H1 (cell line): ENCODE measurements at regions not wholly inside any gene's neighbourhood (a gene's known extent, or its start where the extent isn't known, plus 50 kb on each side); places are given as distances from the start of the nearest gene placed in this dataset.

ENCODE experiments used
- CTCF ChIA-PET: fragments of 300-600 bp; sonication (Branson Sonifier 250); formaldehyde crosslinking; loops from one replicate; lab custom pipeline; 2021; ENCODE audit not compliant: partially characterized antibody; lab: Charles Lee
- POLR2A ChIA-PET: fragments of 300-600 bp; sonication (Branson Sonifier 250); formaldehyde crosslinking; loops from one replicate; lab custom pipeline; 2021; ENCODE audit warnings: inconsistent platforms; ENCODE audit not compliant: partially characterized antibody; lab: Charles Lee
- DNase-seq, 2 experiments: peaks; one replicate each; pipeline versions ENCODE4 v3.0.0 to v3.0.0-alpha.2; 2010 to 2022; ENCODE audit warnings: low spot score in 2 of 2, low read depth in 1 of 2, mixed read lengths in 1 of 2
- FAIRE-seq: peaks from 2 replicates; lab custom pipeline; 2011; peaks lifted over from hg19 to GRCh38; lab: Jason Lieb, UNC
- H2AFZ ChIP-seq: 2 replicates; pipeline ENCODE4 v1.8.1; 2012; ENCODE audit warnings: low read length, inconsistent platforms
- H2AK5ac ChIP-seq: 2 replicates; pipeline ENCODE4 v1.6.1; 2013; ENCODE audit warnings: low read depth, low read length
- H2BK120ac ChIP-seq: replicated peaks from 2 replicates; pipeline ENCODE3; 2013; ENCODE audit warnings: low read depth, low read length, inconsistent platforms
- H2BK12ac ChIP-seq: 2 replicates; pipeline ENCODE4 v1.6.1; 2013; ENCODE audit warnings: low read depth, low read length
- H2BK15ac ChIP-seq: 2 replicates; pipeline ENCODE4 v1.6.1; 2013; ENCODE audit warnings: low read length
- H2BK20ac ChIP-seq: 2 replicates; pipeline ENCODE4 v1.6.1; 2013; ENCODE audit warnings: low read length
- H2BK5ac ChIP-seq: 2 replicates; pipeline ENCODE4 v1.6.1; 2013; ENCODE audit warnings: low read depth, low read length
- H3K14ac ChIP-seq: 2 replicates; pipeline ENCODE4 v1.6.1; 2013; ENCODE audit warnings: inconsistent platforms; ENCODE audit not compliant: insufficient read length
- H3K18ac ChIP-seq: 2 replicates; pipeline ENCODE4 v1.6.1; 2013; ENCODE audit warnings: low read length; ENCODE audit errors: extremely low read depth
- H3K23ac ChIP-seq: 2 replicates; pipeline ENCODE4 v1.6.1; 2013; ENCODE audit warnings: inconsistent platforms; ENCODE audit not compliant: insufficient read length
- H3K23me2 ChIP-seq: 2 replicates; pipeline ENCODE4 v1.6.1; 2013; ENCODE audit warnings: low read depth, low read length
- H3K27ac ChIP-seq: 2 replicates; pipeline ENCODE4 v1.6.1; 2011; ENCODE audit warnings: low read depth, low read length, inconsistent platforms
- H3K27me3 ChIP-seq, 4 experiments: replicated peaks in 1 of 4; 1 replicate in 1 of 4; 2 replicates in 3 of 4; pipeline versions ENCODE4 v1.6.1 to v1.8.1; 2011 to 2013; ENCODE audit warnings: low read length in 3 of 4, mild to moderate bottlenecking in 3 of 4, inconsistent platforms in 2 of 4, mixed read lengths in 2 of 4, moderate library complexity in 1 of 4; ENCODE audit not compliant: control insufficient read depth in 3 of 4, insufficient read depth in 3 of 4; ENCODE audit errors: extremely low read depth in 1 of 4
- H3K36me3 ChIP-seq, 4 experiments: 2 replicates each; pipeline versions ENCODE4 v1.6.1 to v1.8.1; 2011 to 2013; ENCODE audit warnings: mild to moderate bottlenecking in 4 of 4, low read length in 3 of 4, moderate library complexity in 2 of 4, control low read depth in 1 of 4, inconsistent platforms in 1 of 4; ENCODE audit not compliant: insufficient read depth in 4 of 4, control insufficient read depth in 2 of 4
- H3K4ac ChIP-seq: replicated peaks from 2 replicates; pipeline ENCODE3; 2013; ENCODE audit warnings: low read length, low read depth, mixed read lengths, inconsistent platforms; ENCODE audit not compliant: insufficient read length
- H3K4me1 ChIP-seq, 4 experiments: replicated peaks in 1 of 4; 1 replicate in 1 of 4; 2 replicates in 3 of 4; pipeline versions ENCODE4 v1.6.1 to v1.8.1; 2011 to 2013; ENCODE audit warnings: low read length in 3 of 4, inconsistent platforms in 2 of 4, mixed read lengths in 1 of 4; ENCODE audit not compliant: insufficient read depth in 4 of 4, control insufficient read depth in 3 of 4
- H3K4me2 ChIP-seq, 2 experiments: 2 replicates each; pipeline versions ENCODE4 v1.6.1 to v1.8.1; 2011 to 2013; ENCODE audit warnings: low read depth in 2 of 2, low read length in 2 of 2, control low read depth in 1 of 2, inconsistent platforms in 1 of 2, mild to moderate bottlenecking in 1 of 2; ENCODE audit not compliant: insufficient read depth in 1 of 2
- H3K4me3 ChIP-seq, 4 experiments: fragments of 200-600, 300-600 bp in 1 of 4; sonication (generic), shearing (Covaris generic), sonication (Bioruptor Twin) in 1 of 4; 2 replicates each; pipeline versions ENCODE4 v1.5.1 to v1.8.1; 2011 to 2016; ENCODE audit warnings: low read length in 4 of 4, low read depth in 3 of 4, control low read depth in 2 of 4, inconsistent platforms in 2 of 4, mild to moderate bottlenecking in 2 of 4, mixed read lengths in 1 of 4, moderate library complexity in 1 of 4; ENCODE audit not compliant: insufficient read depth in 2 of 4; ENCODE audit errors: extremely low read depth in 1 of 4
- H3K56ac ChIP-seq: replicated peaks from 2 replicates; pipeline ENCODE3; 2013; ENCODE audit warnings: low read depth, mild to moderate bottlenecking, mixed read lengths, low read length, inconsistent platforms; ENCODE audit not compliant: insufficient read length
- H3K79me1 ChIP-seq: 2 replicates; pipeline ENCODE4 v1.6.1; 2013; ENCODE audit warnings: low read depth, low read length, control low read depth
- H3K79me2 ChIP-seq, 2 experiments: 2 replicates each; pipeline versions ENCODE4 v1.6.1 to v1.8.1; 2012 to 2013; ENCODE audit warnings: low read length in 2 of 2, mild to moderate bottlenecking in 2 of 2, inconsistent platforms in 1 of 2; ENCODE audit not compliant: insufficient read depth in 2 of 2, control insufficient read depth in 1 of 2
- H3K9ac ChIP-seq, 4 experiments: replicated peaks in 1 of 4; 1 replicate in 1 of 4; 2 replicates in 3 of 4; pipeline versions ENCODE4 v1.6.1 to v1.8.1; 2011 to 2013; ENCODE audit warnings: low read depth in 3 of 4, low read length in 3 of 4, control low read depth in 2 of 4, mild to moderate bottlenecking in 2 of 4, moderate library complexity in 2 of 4, inconsistent platforms in 1 of 4; ENCODE audit errors: extremely low read depth in 1 of 4
- H3K9me3 ChIP-seq, 2 experiments: 2 replicates each; pipeline versions ENCODE4 v1.6.1 to v1.8.1; 2012 to 2013; ENCODE audit warnings: mild to moderate bottlenecking in 2 of 2, moderate library complexity in 2 of 2, control low read depth in 1 of 2, inconsistent platforms in 1 of 2, low read depth in 1 of 2, low read length in 1 of 2, mixed read lengths in 1 of 2; ENCODE audit not compliant: insufficient read depth in 2 of 2
- H4K20me1 ChIP-seq, 2 experiments: replicated peaks in 1 of 2; 2 replicates each; pipeline versions ENCODE3 to v1.8.1; 2011 to 2013; ENCODE audit warnings: inconsistent platforms in 2 of 2, low read length in 2 of 2, mild to moderate bottlenecking in 1 of 2; ENCODE audit not compliant: insufficient read depth in 2 of 2, control insufficient read depth in 1 of 2
- H4K5ac ChIP-seq: 2 replicates; pipeline ENCODE4 v1.6.1; 2013; ENCODE audit warnings: low read length, low read depth, mixed read lengths, inconsistent platforms; ENCODE audit not compliant: insufficient read length
- H4K8ac ChIP-seq: 2 replicates; pipeline ENCODE4 v1.8.0; 2013; ENCODE audit warnings: mild to moderate bottlenecking, moderate library complexity, low read length, inconsistent platforms; ENCODE audit not compliant: insufficient read depth; ENCODE audit errors: extremely low read depth
- H4K91ac ChIP-seq: replicated peaks from 2 replicates; pipeline ENCODE3; 2013; ENCODE audit warnings: low read length, mixed read lengths, inconsistent platforms; ENCODE audit not compliant: insufficient read length
- ATF2 ChIP-seq: IDR thresholded peaks from 2 replicates; pipeline ENCODE4 v1.6.1; 2012; ENCODE audit warnings: low read length, inconsistent platforms
- CBX8 ChIP-seq: fragments of 300-800, 300-1000 bp; sonication (generic); IDR thresholded peaks from 2 replicates; pipeline ENCODE4 v1.7.1; 2016; ENCODE audit warnings: low read depth, low read length, borderline replicate concordance
- CHD2 ChIP-seq: IDR thresholded peaks from 2 replicates; pipeline ENCODE4 v1.6.1; 2012; ENCODE audit warnings: low read length, improper control_type of control experiment
- CREB1 ChIP-seq: IDR thresholded peaks from 2 replicates; pipeline ENCODE4 v1.6.1; 2012; ENCODE audit warnings: inconsistent platforms
- CTCF ChIP-seq, 3 experiments: IDR thresholded peaks; 1 replicate in 2 of 3; 2 replicates in 1 of 3; pipeline versions ENCODE4 v1.5.1 to v1.6.1; 2011; ENCODE audit warnings: low read length in 3 of 3, mild to moderate bottlenecking in 3 of 3, inconsistent platforms in 2 of 3, low read depth in 1 of 3, moderate library complexity in 1 of 3; ENCODE audit not compliant: insufficient read depth in 1 of 3; ENCODE audit errors: control extremely low read depth in 1 of 3
- GTF2F1 ChIP-seq: IDR thresholded peaks from 2 replicates; pipeline ENCODE4 v1.6.1; 2012; ENCODE audit warnings: low read depth, low read length, improper control_type of control experiment, borderline replicate concordance
- JUN ChIP-seq: IDR thresholded peaks from 2 replicates; pipeline ENCODE4 v1.6.1; 2011; ENCODE audit warnings: low read depth, mild to moderate bottlenecking, improper control_type of control experiment, low read length
- JUND ChIP-seq: IDR thresholded peaks from 2 replicates; pipeline ENCODE4 v1.6.1; 2011; ENCODE audit warnings: mild to moderate bottlenecking, improper control_type of control experiment, low read length
- MAFK ChIP-seq: IDR thresholded peaks from 2 replicates; pipeline ENCODE4 v1.6.1; 2012; ENCODE audit warnings: low read depth, mild to moderate bottlenecking, improper control_type of control experiment, low read length
- SAP30 ChIP-seq: fragments of 300-600 bp; sonication (generic); IDR thresholded peaks from 2 replicates; pipeline ENCODE4 v1.7.1; 2012; ENCODE audit warnings: low read length, moderate library complexity, mild to moderate bottlenecking, inconsistent platforms; ENCODE audit not compliant: insufficient read depth, insufficient replicate concordance
- SRF ChIP-seq: IDR thresholded peaks from 2 replicates; pipeline ENCODE4 v1.6.1; 2011; ENCODE audit warnings: mild to moderate bottlenecking, low read depth, low read length, moderate library complexity
- WGBS, 2 experiments: shearing (Covaris generic) in 1 of 2; methylation state at CpG; one replicate each; pipeline versions ENCODE4 v1.1.6 to v1.1.7; 2013 to 2015; ENCODE audit warnings: low lambda C conversion rate in 2 of 2, mixed read lengths in 2 of 2, inconsistent platforms in 1 of 2, low coverage in 1 of 2, missing lambda C conversion rate in 1 of 2; ENCODE audit not compliant: insufficient replicate concordance in 2 of 2, insufficient coverage in 1 of 2, insufficient read length in 1 of 2; ENCODE audit errors: extremely low coverage in 1 of 2, missing lambda C conversion rate in 1 of 2; 5-methylcytosine and 5-hydroxymethylcytosine counted together

GRCh38 chr16:51996516-51996915 lies 550.4 kb downstream of the TOX3 start:
- POLR2A ChIA-PET = no interaction called here
- CTCF ChIA-PET = interaction anchor here (0.8 to 1.0 kb wide), 3 partner anchors 13 to 178 kb away, joined by 3 to 4 read pairs (median 3); no protein-coding TSS in a partner anchor
- Histone ChIP-seq H3K4me3 (no peak overlapping the region), H3K4me2 (no peak overlapping the region), H2AFZ (no peak overlapping the region), H3K27ac (no peak overlapping the region), H2BK20ac (no peak overlapping the region), H3K18ac (no peak overlapping the region), H2BK120ac (no peak overlapping the region), H3K23me2 (peaks cover 3% of the 10 kb centered on the region; the same call in 1 of the 2 replicates), H3K27me3 (no peaks in the 10 kb centered on the region), H2AK5ac (no peak overlapping the region), H4K20me1 (no peaks in the 10 kb centered on the region), H2BK12ac (no peak overlapping the region), H3K56ac (no peak overlapping the region), H2BK5ac (no peak overlapping the region), H4K91ac (no peak overlapping the region), H4K8ac (no peak overlapping the region), H4K5ac (no peak overlapping the region), H2BK15ac (no peak overlapping the region), H3K79me2 (no peaks in the 10 kb centered on the region), H3K9me3 (no peaks in the 10 kb centered on the region), H3K23ac (no peak overlapping the region), H3K14ac (no peak overlapping the region), H3K4ac (no peak overlapping the region), H3K9ac (no peak overlapping the region), H3K79me1 (no peaks in the 10 kb centered on the region), H3K36me3 (no peaks in the 10 kb centered on the region), H3K4me1 (no peaks in the 10 kb centered on the region)
- 91% methylated on average over 3 of the region's 3 CpGs; no CpG with 5 or more reads in 1 of the 2 experiments for WGBS, 2 experiments
- DNase-seq = no peak
- FAIRE-seq = no peak
- TF ChIP-seq JUND (no peak), CREB1 (no peak), SRF (no peak), SAP30 (no peak), JUN (no peak), MAFK (no peak), ATF2 (no peak), CHD2 (no peak), CTCF (IDR thresholded peaks at IDR 0.05; ENCODE audit: control extremely low read depth in 1 of 3, insufficient read depth in 1 of 3, low read depth in 1 of 3, low read length in 3 of 3) (no peak), GTF2F1 (no peak), CBX8 (no peak)
